Testis (tissue), 2 donors: ENCODE measurements at regions not wholly inside any gene's neighbourhood (a gene's known extent, or its start where the extent isn't known, plus 50 kb on each side); places are given as distances from the start of the nearest gene placed in this dataset.

Source experiments
- DNase-seq: peaks from one replicate; pipeline ENCODE4 v3.0.0-alpha.2; 2019
- H3K27ac ChIP-seq, 2 donors: fragments of 200-600 bp; sonication (generic); one replicate each; pipeline ENCODE4 v1.5.1; 2019
- H3K27me3 ChIP-seq: fragments of 200-600 bp; sonication (generic); one replicate; pipeline ENCODE4 v1.5.1; 2019
- H3K36me3 ChIP-seq: fragments of 200-600 bp; sonication (generic); one replicate; pipeline ENCODE4 v1.5.1; 2017; ENCODE audit warnings: low read depth; ENCODE audit errors: missing control alignments
- H3K4me1 ChIP-seq: fragments of 200-600 bp; sonication (generic); one replicate; pipeline ENCODE4 v1.5.1; 2019
- H3K4me3 ChIP-seq, 2 donors: fragments of 200-600 bp; sonication (generic); one replicate each; pipeline ENCODE4 v1.5.1; 2017 to 2019
- H3K9me3 ChIP-seq: fragments of 200-600 bp; sonication (generic); one replicate; pipeline ENCODE4 v1.5.1; 2017
- POLR2A ChIP-seq: fragments of 450-650 bp; IDR thresholded peaks from one replicate; pipeline ENCODE4 v1.6.1; 2017; ENCODE audit warnings: antibody characterized with exemption, mild to moderate bottlenecking, moderate library complexity
- WGBS, 2 donors: methylation state at CpG; one replicate each; pipeline ENCODE4 v1.1.5; 2018; 5-methylcytosine and 5-hydroxymethylcytosine counted together
- intact Hi-C: fragments of 100-400 bp; cut with DNase I; formaldehyde crosslinking; loops from one replicate; pipeline ENCODE4 v1.15.1; 2023; ENCODE audit warnings: low total_unique reads
- TF ChIP-seq, protein P1 (sequence below), 3 experiments: fragments of 450-650 bp in 2 of 3; fragments of 200-600 bp in 1 of 3; sonication (generic) in 1 of 3; IDR thresholded peaks; one replicate each; pipeline ENCODE4 v1.5.1; 2016 to 2019; ENCODE audit warnings: antibody characterized with exemption in 3 of 3, mild to moderate bottlenecking in 2 of 3, moderate library complexity in 1 of 3

DNA sequence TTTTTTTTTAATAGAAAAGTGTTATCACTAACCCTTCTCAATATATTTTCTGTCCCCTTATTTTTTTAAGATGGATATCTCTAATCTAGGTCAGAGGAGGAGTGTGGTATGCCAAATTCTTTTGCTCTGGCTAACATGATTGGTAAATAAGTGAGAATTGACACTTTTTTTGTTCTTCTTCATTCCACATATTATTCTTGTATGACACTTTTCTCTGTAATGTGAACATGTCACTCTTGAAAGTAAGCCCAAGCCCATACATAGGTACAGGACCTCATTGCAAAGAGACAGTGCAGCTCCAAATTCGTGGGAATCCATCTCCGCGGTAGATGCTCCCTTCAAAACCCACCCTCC, 142.5 kb upstream of the TCF21 start:
- H3K36me3 ChIP-seq, result no peaks in the 10 kb centered on the region
- H3K9me3 ChIP-seq, result no peaks in the 10 kb centered on the region
- no peak overlapping the region for H3K4me3 ChIP-seq
- no peak overlapping the region for H3K27ac ChIP-seq
- TF ChIP-seq, protein P1, sequence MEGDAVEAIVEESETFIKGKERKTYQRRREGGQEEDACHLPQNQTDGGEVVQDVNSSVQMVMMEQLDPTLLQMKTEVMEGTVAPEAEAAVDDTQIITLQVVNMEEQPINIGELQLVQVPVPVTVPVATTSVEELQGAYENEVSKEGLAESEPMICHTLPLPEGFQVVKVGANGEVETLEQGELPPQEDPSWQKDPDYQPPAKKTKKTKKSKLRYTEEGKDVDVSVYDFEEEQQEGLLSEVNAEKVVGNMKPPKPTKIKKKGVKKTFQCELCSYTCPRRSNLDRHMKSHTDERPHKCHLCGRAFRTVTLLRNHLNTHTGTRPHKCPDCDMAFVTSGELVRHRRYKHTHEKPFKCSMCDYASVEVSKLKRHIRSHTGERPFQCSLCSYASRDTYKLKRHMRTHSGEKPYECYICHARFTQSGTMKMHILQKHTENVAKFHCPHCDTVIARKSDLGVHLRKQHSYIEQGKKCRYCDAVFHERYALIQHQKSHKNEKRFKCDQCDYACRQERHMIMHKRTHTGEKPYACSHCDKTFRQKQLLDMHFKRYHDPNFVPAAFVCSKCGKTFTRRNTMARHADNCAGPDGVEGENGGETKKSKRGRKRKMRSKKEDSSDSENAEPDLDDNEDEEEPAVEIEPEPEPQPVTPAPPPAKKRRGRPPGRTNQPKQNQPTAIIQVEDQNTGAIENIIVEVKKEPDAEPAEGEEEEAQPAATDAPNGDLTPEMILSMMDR (IDR thresholded peaks at IDR 0.05), result no peak
- no peak for DNase-seq
- intact Hi-C loops, result no loop called here
- H3K27me3 ChIP-seq, result no peaks in the 10 kb centered on the region
- H3K4me1 ChIP-seq, result no peaks in the 10 kb centered on the region
- WGBS, 2 donors, result 48 to 81% methylated on average over 3 of the region's 3 CpGs

DNA sequence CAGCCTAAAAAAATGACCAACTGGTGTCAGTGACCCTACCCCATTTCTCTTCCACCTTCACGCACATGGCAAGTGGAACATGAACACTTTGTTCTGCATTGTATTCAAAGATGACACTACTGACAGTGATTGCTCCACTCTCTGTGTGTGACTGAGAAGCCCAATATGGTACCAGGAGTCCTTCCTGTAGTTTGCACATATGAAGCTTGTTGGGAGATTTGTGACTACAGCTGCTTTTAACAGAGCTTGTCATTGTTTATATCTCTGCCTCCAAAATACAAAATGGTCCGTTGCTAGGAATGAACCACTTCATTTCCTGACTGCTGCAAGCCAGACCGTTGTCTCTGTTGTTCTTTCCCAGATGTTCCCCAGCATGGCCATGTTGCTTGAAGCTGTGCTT, 140.3 kb upstream of the TCF21 start:
- TF ChIP-seq POLR2A, result no peak
- TF ChIP-seq, protein P1 (IDR thresholded peaks at IDR 0.05), result no peak
- intact Hi-C loops, result no loop called here
- H3K27me3 ChIP-seq, result no peaks in the 10 kb centered on the region
- H3K9me3 ChIP-seq, result no peaks in the 10 kb centered on the region
- no peak for DNase-seq
- no peak overlapping the region for H3K27ac ChIP-seq
- no peak overlapping the region for H3K4me3 ChIP-seq
- H3K36me3 ChIP-seq, result no peaks in the 10 kb centered on the region
- 73 to 79% methylated on average over 3 of the region's 3 CpGs for WGBS, 2 donors
- peaks cover 5% of the 10 kb centered on the region for H3K4me1 ChIP-seq

DNA sequence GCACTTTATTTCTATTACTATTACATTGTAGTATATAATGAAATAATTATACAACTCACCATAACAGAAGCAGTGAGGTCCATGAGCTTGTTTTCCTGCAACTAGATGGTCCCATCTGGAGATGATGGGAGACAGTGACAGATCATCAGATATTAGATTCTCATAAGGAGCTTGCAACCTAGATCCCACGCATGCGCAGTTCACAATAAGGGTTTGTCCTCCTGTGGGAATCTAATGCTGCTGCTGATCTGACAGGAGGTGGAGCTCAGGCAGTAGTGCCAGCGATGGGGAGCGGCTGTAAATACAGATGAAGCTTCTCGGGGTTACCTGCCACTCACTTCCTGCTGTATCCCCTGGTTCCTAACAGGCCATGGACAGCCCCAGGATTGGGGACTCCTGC, 139.5 kb upstream of the TCF21 start:
- Histone ChIP-seq H3K4me1 (peaks cover 5% of the 10 kb centered on the region), H3K27me3 (no peaks in the 10 kb centered on the region), H3K36me3 (no peaks in the 10 kb centered on the region), H3K9me3 (no peaks in the 10 kb centered on the region), H3K4me3 (no peak overlapping the region), H3K27ac (no peak overlapping the region)
- intact Hi-C loops, result no loop called here
- no peak for TF ChIP-seq POLR2A
- TF ChIP-seq, protein P1 (IDR thresholded peaks at IDR 0.05), result no peak
- WGBS, 2 donors, result 86 to 89% methylated on average over 5 of the region's 5 CpGs
- DNase-seq, result no peak

DNA sequence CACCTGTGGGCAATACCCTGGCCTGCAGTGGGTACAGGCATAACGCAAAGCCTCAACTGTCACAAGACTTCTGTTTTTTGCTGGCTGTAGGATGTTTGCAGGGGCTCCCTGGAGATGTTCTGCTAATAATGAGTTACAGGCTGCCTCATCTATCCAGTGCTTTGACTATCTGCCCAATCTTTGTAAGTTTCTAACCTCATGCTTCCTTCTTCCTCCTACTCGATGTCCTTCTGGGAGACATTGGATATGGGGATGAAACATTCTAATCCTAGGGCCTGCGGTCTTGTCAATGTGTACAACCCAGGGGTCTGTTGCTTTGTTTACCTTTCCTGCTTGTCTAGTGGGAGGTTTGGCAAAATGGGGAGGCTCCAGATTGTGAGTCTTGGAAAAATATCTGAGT, 136.8 kb upstream of the TCF21 start:
- Histone ChIP-seq H3K4me1 (peaks cover 23% of the 10 kb centered on the region), H3K27ac (peak overlapping the region in 1 of 2 donors; percentile 11), H3K36me3 (no peaks in the 10 kb centered on the region), H3K27me3 (no peaks in the 10 kb centered on the region), H3K4me3 (no peak overlapping the region), H3K9me3 (no peaks in the 10 kb centered on the region)
- no peak for TF ChIP-seq POLR2A
- TF ChIP-seq, protein P1 (IDR thresholded peaks at IDR 0.05), result no peak
- intact Hi-C loops, result no loop called here
- DNase-seq, result no peak
- 51 to 54% methylated on average over 3 of the region's 3 CpGs for WGBS, 2 donors

DNA sequence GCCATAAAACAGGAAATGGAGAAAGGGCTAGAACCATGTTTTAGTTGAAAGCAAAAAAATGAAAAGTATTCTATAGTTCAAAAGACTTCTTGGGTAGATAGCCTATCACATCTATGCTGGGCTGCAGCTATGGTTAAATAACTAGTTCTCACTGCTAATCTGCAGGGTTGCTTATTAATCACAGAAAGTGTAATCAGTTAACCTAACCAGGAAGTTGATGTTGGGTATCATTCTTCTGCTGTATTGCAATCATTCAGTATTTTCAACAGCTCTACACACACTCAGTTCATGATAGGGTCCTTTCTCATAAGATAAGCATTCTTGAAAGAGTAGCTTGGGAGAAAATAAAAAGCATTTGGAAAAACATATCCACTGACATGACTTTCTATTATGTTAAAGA, 135.2 kb upstream of the TCF21 start:
- H3K36me3 ChIP-seq, result no peaks in the 10 kb centered on the region
- H3K9me3 ChIP-seq, result no peaks in the 10 kb centered on the region
- no peak for TF ChIP-seq POLR2A
- TF ChIP-seq, protein P1 (IDR thresholded peaks at IDR 0.05), result no peak
- peaks cover 27% of the 10 kb centered on the region for H3K4me1 ChIP-seq
- DNase-seq, result no peak
- H3K27ac ChIP-seq, result peak overlapping the region in 1 of 2 donors; percentile 13
- H3K4me3 ChIP-seq, result no peak overlapping the region
- intact Hi-C loops, result no loop called here
- no peaks in the 10 kb centered on the region for H3K27me3 ChIP-seq
